ENCODE measurements at regions not wholly inside any gene's neighbourhood (a gene's known extent, or its start where the extent isn't known, plus 50 kb on each side); places are given as distances from the start of the nearest gene placed in this dataset.

GRCh38 chrX:13175056-13175455 is 130.6 kb upstream of the FAM9C start:
- H3K4me1 ChIP-seq, result no peaks in the 10 kb centered on the region
- WGBS, 2 donors (ENCODE audit: low coverage in 1 of 2), result 93 to 100% methylated on average over 2 of the region's 2 CpGs
- no peak overlapping the region for H3K4me3 ChIP-seq
- no peak for DNase-seq
- intact Hi-C loops (cut with DNase I; ENCODE audit: low total_unique reads), result no loop called here
- in situ Hi-C loops (cut with MboI; ENCODE audit: low pct_ligation_motif_present in 1 of 4, low pct_unique_long_range_greater_than_20kb in 1 of 4, low sequenced_read_pairs in 3 of 4), result no loop called here
- H3K27ac ChIP-seq, result no peak overlapping the region
- H3K9me3 ChIP-seq, result no peaks in the 10 kb centered on the region
- no peaks in the 10 kb centered on the region for H3K36me3 ChIP-seq
- TF ChIP-seq POLR2AphosphoS5 (IDR thresholded peaks at IDR 0.05), result no peak
- no peaks in the 10 kb centered on the region for H3K27me3 ChIP-seq

- intact Hi-C loops (cut with DNase I; ENCODE audit: low total_unique reads) (no loop called here), in situ Hi-C loops (cut with MboI; ENCODE audit: low pct_ligation_motif_present in 1 of 4, low pct_unique_long_range_greater_than_20kb in 1 of 4, low sequenced_read_pairs in 3 of 4) (no loop called here)
- Histone ChIP-seq H3K4me1 (peaks cover 0 to 4% (median 0%) of the 10 kb centered on the region in 4 donors), H3K9me3 (no peaks in the 10 kb centered on the region), H3K27me3 (no peaks in the 10 kb centered on the region), H3K36me3 (no peaks in the 10 kb centered on the region), H3K4me3 (no peak overlapping the region), H3K27ac (no peak overlapping the region)
- 63 to 67% methylated on average over 1 to 2 of the region's 2 CpGs for WGBS, 2 donors (ENCODE audit: low coverage in 1 of 2)
- no peak for DNase-seq
- TF ChIP-seq POLR2AphosphoS5 (IDR thresholded peaks at IDR 0.05) (no peak), CTCF (IDR thresholded peaks at IDR 0.05) (no peak), POLR2A (IDR thresholded peaks at IDR 0.05) (no peak)
These were observed 126.6 kb upstream of the FAM9C start for GRCh38 chrX:13170966-13171558.

GRCh38 chrX:13169684-13170083 is 125.3 kb upstream of the FAM9C start:
- no peaks in the 10 kb centered on the region for H3K9me3 ChIP-seq
- in situ Hi-C loops (cut with MboI; ENCODE audit: low pct_ligation_motif_present in 1 of 4, low pct_unique_long_range_greater_than_20kb in 1 of 4, low sequenced_read_pairs in 3 of 4), result no loop called here
- H3K4me3 ChIP-seq, result no peak overlapping the region
- intact Hi-C loops (cut with DNase I; ENCODE audit: low total_unique reads), result no loop called here
- WGBS, 2 donors (ENCODE audit: low coverage in 1 of 2), result 100% methylated on average over 2 of the region's 2 CpGs; no CpG with 5 or more reads in 1 of the 2 donors
- H3K4me1 ChIP-seq, result peaks cover 0 to 4% (median 0%) of the 10 kb centered on the region in 4 donors
- TF ChIP-seq CTCF (IDR thresholded peaks at IDR 0.05) (no peak), EP300 (IDR thresholded peaks at IDR 0.05; ENCODE audit: low read depth) (no peak), POLR2AphosphoS5 (IDR thresholded peaks at IDR 0.05) (no peak), POLR2A (IDR thresholded peaks at IDR 0.05) (no peak)
- H3K27me3 ChIP-seq, result no peaks in the 10 kb centered on the region
- H3K36me3 ChIP-seq, result no peaks in the 10 kb centered on the region
- no peak for DNase-seq
- no peak overlapping the region for H3K27ac ChIP-seq

- 75 to 93% methylated on average over 2 to 5 of the region's 5 CpGs for WGBS, 2 donors (ENCODE audit: low coverage in 1 of 2)
- no peak overlapping the region for H3K4me3 ChIP-seq
- no peaks in the 10 kb centered on the region for H3K36me3 ChIP-seq
- no peak for DNase-seq
- in situ Hi-C loops (cut with MboI; ENCODE audit: low pct_ligation_motif_present in 1 of 4, low pct_unique_long_range_greater_than_20kb in 1 of 4, low sequenced_read_pairs in 3 of 4) (no loop called here), intact Hi-C loops (cut with DNase I; ENCODE audit: low total_unique reads) (no loop called here)
- TF ChIP-seq CTCF (IDR thresholded peaks at IDR 0.05), result no peak
- TF ChIP-seq POLR2AphosphoS5 (IDR thresholded peaks at IDR 0.05), result no peak
- TF ChIP-seq EP300 (IDR thresholded peaks at IDR 0.05; ENCODE audit: low read depth), result no peak
- no peak for TF ChIP-seq POLR2A (IDR thresholded peaks at IDR 0.05)
- H3K9me3 ChIP-seq, result no peaks in the 10 kb centered on the region
- H3K27me3 ChIP-seq, result no peaks in the 10 kb centered on the region
- H3K27ac ChIP-seq, result peak overlapping the region in 1 of 4 donors; percentile 47
- peaks cover 0 to 4% (median 0%) of the 10 kb centered on the region in 4 donors for H3K4me1 ChIP-seq
These were observed 123.8 kb upstream of the FAM9C start for GRCh38 chrX:13168269-13168668.

All from transverse colon (tissue), 4 donors.